ENCODE measurements at regions not wholly inside any gene's neighbourhood (a gene's known extent, or its start where the extent isn't known, plus 50 kb on each side); places are given as distances from the start of the nearest gene placed in this dataset.

DNA sequence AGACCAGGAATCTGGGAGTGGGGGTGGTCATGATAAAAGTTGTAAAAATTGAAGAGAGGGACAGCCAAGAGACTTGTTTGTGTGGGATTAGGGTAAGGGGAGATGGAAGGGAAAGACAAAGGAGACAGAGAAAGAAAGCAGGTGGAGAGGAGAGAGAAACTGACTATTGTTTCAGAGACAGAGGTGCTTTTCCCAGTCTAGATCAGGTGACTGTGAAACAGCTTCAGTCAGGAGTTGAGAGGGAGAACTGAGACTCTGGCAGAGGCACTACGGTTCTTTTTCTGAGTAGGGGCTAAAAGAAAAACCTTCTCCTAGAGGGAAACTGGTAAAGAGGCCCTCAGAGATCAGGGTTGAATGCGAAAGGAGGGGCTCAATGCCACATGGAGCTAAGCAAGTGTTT is 106.4 kb downstream of the KDR start:
- Histone ChIP-seq H3K27ac (no peak overlapping the region), H3K4me3 (no peak overlapping the region), H3K36me3 (no peaks in the 10 kb centered on the region), H3K27me3 (ENCODE audit: low read depth) (no peaks in the 10 kb centered on the region), H3K4me1 (no peaks in the 10 kb centered on the region), H3K9me3 (no peaks in the 10 kb centered on the region)
- DNase-seq (no peak), ATAC-seq (no peak)
- no peak for TF ChIP-seq CTCF (IDR thresholded peaks at IDR 0.05)
- intact Hi-C loops (cut with DNase I): no loop called here

DNA sequence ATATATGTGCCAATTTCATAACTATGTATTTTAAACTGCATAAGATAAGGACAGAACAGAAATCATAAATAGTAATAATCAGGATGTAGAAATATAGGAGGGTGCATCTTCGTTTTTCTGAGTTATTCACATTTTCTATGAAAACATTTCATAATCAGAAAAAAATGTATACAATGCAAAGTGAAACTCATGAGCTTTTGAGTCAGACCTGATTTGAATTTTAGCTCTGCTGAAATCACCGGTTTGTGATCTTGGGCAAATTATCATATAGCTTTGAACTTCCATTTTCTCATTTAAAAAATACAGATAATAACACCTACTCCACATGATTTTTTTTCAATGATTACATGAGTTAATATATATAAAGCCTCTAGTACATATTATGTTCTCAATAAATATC is 106.9 kb downstream of the KDR start:
- Histone ChIP-seq H3K27me3 (ENCODE audit: low read depth) (no peaks in the 10 kb centered on the region), H3K27ac (no peak overlapping the region), H3K9me3 (no peaks in the 10 kb centered on the region), H3K36me3 (no peaks in the 10 kb centered on the region), H3K4me1 (no peaks in the 10 kb centered on the region), H3K4me3 (no peak overlapping the region)
- intact Hi-C loops (cut with DNase I): no loop called here
- DNase-seq (no peak), ATAC-seq (no peak)
- no peak for TF ChIP-seq CTCF (IDR thresholded peaks at IDR 0.05)

- H3K4me3 ChIP-seq: no peak overlapping the region
- intact Hi-C loops (cut with DNase I): no loop called here
- no peak for TF ChIP-seq CTCF (IDR thresholded peaks at IDR 0.05)
- no peaks in the 10 kb centered on the region for H3K4me1 ChIP-seq
- H3K36me3 ChIP-seq: no peaks in the 10 kb centered on the region
- no peaks in the 10 kb centered on the region for H3K9me3 ChIP-seq
- DNase-seq: no peak
- H3K27ac ChIP-seq: no peak overlapping the region
- no peaks in the 10 kb centered on the region for H3K27me3 ChIP-seq (ENCODE audit: low read depth)
- no peak for ATAC-seq
These were observed 108.0 kb downstream of the KDR start for GRCh38 chr4:55017406-55017805.

DNA sequence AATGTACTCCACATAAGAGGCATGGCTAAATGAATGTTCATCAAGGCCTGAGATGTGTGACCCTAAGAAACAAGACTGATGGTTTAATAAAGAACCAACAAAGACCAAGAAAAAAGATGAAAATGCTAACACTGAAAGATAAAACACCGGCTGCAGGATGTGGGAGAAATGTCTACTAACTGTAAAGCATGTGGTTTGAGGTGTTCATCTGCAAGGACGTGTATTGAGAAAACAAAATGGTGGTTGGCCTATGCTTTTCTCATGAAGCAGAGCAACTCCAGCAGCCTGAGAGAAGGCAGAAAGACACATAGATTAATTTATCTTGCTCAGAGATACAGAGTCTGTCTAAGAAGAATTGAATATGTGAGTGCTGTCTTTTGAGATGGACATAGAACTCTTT is 109.3 kb downstream of the KDR start:
- no peak for TF ChIP-seq CTCF (IDR thresholded peaks at IDR 0.05)
- H3K4me3 ChIP-seq: no peak overlapping the region
- H3K4me1 ChIP-seq: no peaks in the 10 kb centered on the region
- H3K27ac ChIP-seq: no peak overlapping the region
- no peak for ATAC-seq
- H3K9me3 ChIP-seq: no peaks in the 10 kb centered on the region
- intact Hi-C loops (cut with DNase I): no loop called here
- DNase-seq: no peak
- H3K27me3 ChIP-seq (ENCODE audit: low read depth): no peaks in the 10 kb centered on the region
- H3K36me3 ChIP-seq: no peaks in the 10 kb centered on the region

DNA sequence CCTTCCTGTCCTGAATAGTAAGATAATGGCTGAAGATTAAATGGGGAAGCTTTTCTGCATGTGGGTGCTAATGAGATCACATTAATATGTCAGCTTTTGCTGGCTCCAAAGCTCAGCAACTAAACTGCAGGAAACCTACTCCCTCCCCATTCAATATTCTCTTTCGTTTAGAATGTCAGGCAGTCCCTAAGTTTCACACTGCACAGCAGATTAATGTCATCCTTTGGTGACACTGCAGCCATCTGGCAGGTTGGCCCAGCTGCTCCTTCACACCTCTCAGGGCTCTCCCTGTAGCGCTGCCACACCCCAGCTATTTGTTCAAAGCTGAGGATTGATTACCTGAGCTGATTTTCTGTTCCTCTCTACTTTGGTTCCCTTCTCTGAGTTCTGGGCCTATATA is 110.5 kb downstream of the KDR start:
- Histone ChIP-seq H3K27ac (no peak overlapping the region), H3K4me3 (no peak overlapping the region), H3K27me3 (ENCODE audit: low read depth) (no peaks in the 10 kb centered on the region), H3K9me3 (no peaks in the 10 kb centered on the region), H3K4me1 (no peaks in the 10 kb centered on the region), H3K36me3 (no peaks in the 10 kb centered on the region)
- no peak for TF ChIP-seq CTCF (IDR thresholded peaks at IDR 0.05)
- DNase-seq: no peak
- ATAC-seq: no peak
- intact Hi-C loops (cut with DNase I): no loop called here

DNA sequence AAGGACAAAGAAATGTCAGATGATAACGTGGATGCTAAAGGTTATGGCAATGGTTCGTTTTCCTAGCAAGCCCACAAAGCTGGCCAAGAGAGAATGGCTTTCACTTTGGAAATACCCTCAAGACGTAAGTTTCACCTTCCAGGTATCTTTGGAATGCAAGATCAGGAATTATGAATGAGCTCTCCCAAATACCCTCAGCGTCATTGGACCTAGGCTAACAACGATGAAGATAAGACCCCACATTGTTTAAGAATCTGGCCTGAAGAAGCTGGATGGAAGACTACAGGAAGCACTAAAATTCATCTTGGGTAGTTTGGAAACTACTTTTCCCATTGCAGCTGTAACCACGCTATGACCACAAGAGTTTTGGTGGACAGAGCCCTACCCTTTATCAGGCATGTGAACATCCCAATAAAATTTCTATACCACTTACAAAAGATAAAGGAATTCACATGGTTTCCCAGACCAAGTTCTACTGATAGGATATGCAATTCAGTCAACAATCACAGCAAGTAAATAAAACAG is 111.9 kb downstream of the KDR start:
- intact Hi-C loops (cut with DNase I): no loop called here
- Histone ChIP-seq H3K27me3 (ENCODE audit: low read depth) (no peaks in the 10 kb centered on the region), H3K9me3 (no peaks in the 10 kb centered on the region), H3K4me3 (no peak overlapping the region), H3K4me1 (no peaks in the 10 kb centered on the region), H3K36me3 (no peaks in the 10 kb centered on the region), H3K27ac (no peak overlapping the region)
- DNase-seq: no peak
- ATAC-seq: no peak
- TF ChIP-seq CTCF (IDR thresholded peaks at IDR 0.05): no peak

All from lower lobe of right lung (tissue), 2 donors.